GM12878 (cell line): ENCODE measurements at regions not wholly inside any gene's neighbourhood (a gene's known extent, or its start where the extent isn't known, plus 50 kb on each side); places are given as distances from the start of the nearest gene placed in this dataset.

ENCODE experiments used
- ATF3 ChIP-seq: IDR thresholded peaks from 2 replicates; pipeline ENCODE4 v1.6.1; 2011; ENCODE audit warnings: low read depth, mild to moderate bottlenecking, low read length, moderate library complexity, borderline replicate concordance; ENCODE audit errors: extremely low read depth
- BRCA1 ChIP-seq: IDR thresholded peaks from 2 replicates; pipeline ENCODE4 v1.6.1; 2011; ENCODE audit warnings: low read depth, low read length, improper control_type of control experiment
- CREB1 ChIP-seq: IDR thresholded peaks from 2 replicates; pipeline ENCODE4 v1.6.1; 2012; ENCODE audit warnings: low read depth, mild to moderate bottlenecking, inconsistent platforms
- CTCF ChIP-seq, 3 experiments: IDR thresholded peaks in 2 of 3; conservative IDR thresholded peaks in 1 of 3; 2 replicates each; pipeline ENCODE4 v1.5.1; 2011; ENCODE audit warnings: low read depth in 3 of 3, low read length in 3 of 3, mild to moderate bottlenecking in 3 of 3, control low read depth in 2 of 3, moderate library complexity in 2 of 3, inconsistent platforms in 1 of 3, mixed read lengths in 1 of 3; ENCODE audit not compliant: control insufficient read depth in 2 of 3, insufficient read depth in 1 of 3; ENCODE audit errors: extremely low read depth in 1 of 3
- CUX1 ChIP-seq: IDR thresholded peaks from 2 replicates; pipeline ENCODE4 v1.6.1; 2012; ENCODE audit warnings: improper control_type of control experiment, low read depth, low read length; ENCODE audit not compliant: insufficient replicate concordance
- E4F1 ChIP-seq: fragments of 450-650 bp; IDR thresholded peaks from 2 replicates; pipeline ENCODE4 v1.6.1; 2018; ENCODE audit warnings: borderline replicate concordance, mild to moderate bottlenecking; ENCODE audit not compliant: partially characterized antibody
- ELK1 ChIP-seq: IDR thresholded peaks from 2 replicates; pipeline ENCODE4 v1.6.1; 2012; ENCODE audit warnings: low read depth, low read length, improper control_type of control experiment
- GABPA ChIP-seq: IDR thresholded peaks from 2 replicates; pipeline ENCODE4 v1.6.1; 2014; ENCODE audit warnings: antibody characterized with exemption, low read depth, mild to moderate bottlenecking, inconsistent platforms
- IRF4 ChIP-seq: IDR thresholded peaks from 2 replicates; pipeline ENCODE4 v1.6.1; 2011; ENCODE audit warnings: low read depth, low read length
- POU2F2 ChIP-seq: IDR thresholded peaks from 3 replicates; pipeline ENCODE4 v1.6.1; 2011; ENCODE audit warnings: low read depth, mild to moderate bottlenecking, low read length, borderline replicate concordance
- SP1 ChIP-seq: IDR thresholded peaks from one replicate; pipeline ENCODE4 v1.6.1; 2011; ENCODE audit warnings: low read depth, low read length
- SREBF1 ChIP-seq: IDR thresholded peaks from 2 replicates; pipeline ENCODE4 v1.6.1; 2012; ENCODE audit warnings: mild to moderate bottlenecking, low read length
- ZNF622 ChIP-seq: fragments of 450-650 bp; IDR thresholded peaks from 2 replicates; pipeline ENCODE4 v1.6.1; 2017; ENCODE audit warnings: mild to moderate bottlenecking, inconsistent platforms

GRCh38 chr18:31237142-31237541 is 74.5 kb upstream of the DSC1 start:
- no peak for TF ChIP-seq CTCF (IDR thresholded peaks at IDR 0.05 in 2 of 3, conservative IDR thresholded peaks at IDR 0.05 in 1 of 3; ENCODE audit: control insufficient read depth in 2 of 3, extremely low read depth in 1 of 3, insufficient read depth in 1 of 3, low read depth in 3 of 3, low read length in 3 of 3)
- TF ChIP-seq CREB1, result no peak
- no peak for TF ChIP-seq CUX1
- TF ChIP-seq ZNF622, result no peak
- no peak for TF ChIP-seq SREBF1
- no peak for TF ChIP-seq E4F1
- no peak for TF ChIP-seq GABPA
- no peak for TF ChIP-seq POU2F2
- no peak for TF ChIP-seq ATF3
- no peak for TF ChIP-seq ELK1
- no peak for TF ChIP-seq SP1
- TF ChIP-seq BRCA1, result no peak
- no peak for TF ChIP-seq IRF4
